Neural progenitor cell (in vitro differentiated cells): ENCODE measurements at regions not wholly inside any gene's neighbourhood (a gene's known extent, or its start where the extent isn't known, plus 50 kb on each side); places are given as distances from the start of the nearest gene placed in this dataset.

Experiments
- CTCF ChIP-seq: fragments of 200-600 bp; sonication (generic); IDR thresholded peaks from 2 replicates; pipeline ENCODE4 v1.5.1; 2017; ENCODE audit warnings: antibody characterized with exemption, mild to moderate bottlenecking
- EZH2 ChIP-seq: fragments of 200-600 bp; sonication (generic); IDR thresholded peaks from 2 replicates; pipeline ENCODE4 v1.6.1; 2017; ENCODE audit warnings: antibody characterized with exemption, mild to moderate bottlenecking, moderate library complexity
- EZH2phosphoT487 ChIP-seq: fragments of 200-600 bp; sonication (generic); IDR thresholded peaks from 2 replicates; pipeline ENCODE4 v1.6.1; 2017; ENCODE audit warnings: antibody characterized with exemption

- TF ChIP-seq CTCF (no peak), EZH2 (no peak), EZH2phosphoT487 (no peak)
Measured at GRCh38 chr18:22260208-22260820, 90.9 kb downstream of the GATA6 start.
